Activated naive CD8-positive, alpha-beta T cell treated with anti-CD3 and anti-CD28 coated beads, Interleukin-2, amount 10 ng/mL, durations not matched to agents 7 days and 5 days (primary cell): ENCODE measurements at regions not wholly inside any gene's neighbourhood (a gene's known extent, or its start where the extent isn't known, plus 50 kb on each side); places are given as distances from the start of the nearest gene placed in this dataset.

Experiments
- ATAC-seq: fragments of 150-1000 bp; cut with Tn5 transposase; one replicate; pipeline ENCODE4 v1.10.0; 2021; ENCODE audit warnings: low read depth, moderate library complexity
- POLR2A ChIA-PET: fragments of 350-600 bp; sonication (Branson Sonifier 250); formaldehyde crosslinking; loops from one replicate; lab custom pipeline; 2021; ENCODE audit warnings: antibody characterized with exemption; lab: Charles Lee
- DNase-seq: peaks from one replicate; pipeline ENCODE4 v3.0.0; 2021
- H3K27ac Mint-ChIP-seq: one replicate; pipeline ENCODE4 v1.8.0; 2022; ENCODE audit warnings: mild to moderate bottlenecking, mixed read lengths
- H3K27me3 Mint-ChIP-seq: one replicate; pipeline ENCODE4 v1.8.0; 2022; ENCODE audit warnings: mild to moderate bottlenecking, moderate library complexity, mixed read lengths
- H3K36me3 Mint-ChIP-seq: one replicate; pipeline ENCODE4 v1.8.0; 2021; ENCODE audit warnings: mild to moderate bottlenecking, mixed read lengths
- H3K4me1 Mint-ChIP-seq: one replicate; pipeline ENCODE4 v1.8.0; 2021; ENCODE audit warnings: mixed read lengths
- H3K4me3 Mint-ChIP-seq: one replicate; pipeline ENCODE4 v1.8.0; 2022; ENCODE audit warnings: mild to moderate bottlenecking, moderate library complexity, mixed read lengths
- H3K9me3 Mint-ChIP-seq: one replicate; pipeline ENCODE4 v1.8.0; 2021; ENCODE audit warnings: mixed read lengths

GRCh38 chr1:98400446-98400845 is 261.1 kb upstream of the SNX7 start:
- H3K4me3 Mint-ChIP-seq, result no peak overlapping the region
- H3K27ac Mint-ChIP-seq, result no peak overlapping the region
- peaks cover 4% of the 10 kb centered on the region for H3K27me3 Mint-ChIP-seq
- no peak for ATAC-seq
- H3K9me3 Mint-ChIP-seq, result no peaks in the 10 kb centered on the region
- no peaks in the 10 kb centered on the region for H3K36me3 Mint-ChIP-seq
- H3K4me1 Mint-ChIP-seq, result peaks cover 19% of the 10 kb centered on the region
- POLR2A ChIA-PET, result no interaction called here
- no peak for DNase-seq

GRCh38 chr1:98399218-98399617 is 262.3 kb upstream of the SNX7 start:
- no peak for DNase-seq
- Mint-ChIP-seq H3K27ac (no peak overlapping the region), H3K4me1 (peaks cover 17% of the 10 kb centered on the region), H3K4me3 (no peak overlapping the region), H3K36me3 (no peaks in the 10 kb centered on the region), H3K27me3 (peaks cover 4% of the 10 kb centered on the region), H3K9me3 (no peaks in the 10 kb centered on the region)
- POLR2A ChIA-PET, result no interaction called here
- ATAC-seq, result no peak

GRCh38 chr1:98398649-98399048 is 262.9 kb upstream of the SNX7 start:
- ATAC-seq (no peak), DNase-seq (no peak)
- peak overlapping the region; percentile 21 for H3K4me3 Mint-ChIP-seq
- peaks cover 4% of the 10 kb centered on the region for H3K27me3 Mint-ChIP-seq
- POLR2A ChIA-PET, result no interaction called here
- no peaks in the 10 kb centered on the region for H3K36me3 Mint-ChIP-seq
- no peaks in the 10 kb centered on the region for H3K9me3 Mint-ChIP-seq
- H3K4me1 Mint-ChIP-seq, result peaks cover 13% of the 10 kb centered on the region
- H3K27ac Mint-ChIP-seq, result no peak overlapping the region

- ATAC-seq (no peak), DNase-seq (no peak)
- H3K9me3 Mint-ChIP-seq, result no peaks in the 10 kb centered on the region
- H3K36me3 Mint-ChIP-seq, result no peaks in the 10 kb centered on the region
- H3K27me3 Mint-ChIP-seq, result peaks cover 4% of the 10 kb centered on the region
- no peak overlapping the region for H3K4me3 Mint-ChIP-seq
- H3K27ac Mint-ChIP-seq, result no peak overlapping the region
- POLR2A ChIA-PET, result no interaction called here
- peaks cover 11% of the 10 kb centered on the region for H3K4me1 Mint-ChIP-seq
Measured at GRCh38 chr1:98398092-98398491, 263.4 kb upstream of the SNX7 start.

GRCh38 chr1:98393719-98394118 is 267.8 kb upstream of the SNX7 start:
- Mint-ChIP-seq H3K9me3 (no peaks in the 10 kb centered on the region), H3K4me1 (peaks cover 7% of the 10 kb centered on the region), H3K4me3 (no peak overlapping the region), H3K36me3 (peaks cover 2% of the 10 kb centered on the region), H3K27me3 (peaks cover 3% of the 10 kb centered on the region), H3K27ac (no peak overlapping the region)
- ATAC-seq (no peak), DNase-seq (no peak)
- POLR2A ChIA-PET, result no interaction called here

GRCh38 chr1:98391175-98391574 is 270.3 kb upstream of the SNX7 start:
- Mint-ChIP-seq H3K36me3 (peaks cover 5% of the 10 kb centered on the region), H3K9me3 (no peaks in the 10 kb centered on the region), H3K27me3 (peaks cover 3% of the 10 kb centered on the region), H3K27ac (no peak overlapping the region), H3K4me1 (peaks cover 14% of the 10 kb centered on the region), H3K4me3 (no peak overlapping the region)
- no peak for ATAC-seq
- no peak for DNase-seq
- POLR2A ChIA-PET, result no interaction called here

- H3K27me3 Mint-ChIP-seq, result peaks cover 3% of the 10 kb centered on the region
- peaks cover 14% of the 10 kb centered on the region for H3K4me1 Mint-ChIP-seq
- no peak for ATAC-seq
- H3K36me3 Mint-ChIP-seq, result peaks cover 5% of the 10 kb centered on the region
- H3K27ac Mint-ChIP-seq, result no peak overlapping the region
- H3K4me3 Mint-ChIP-seq, result no peak overlapping the region
- no peak for DNase-seq
- POLR2A ChIA-PET, result no interaction called here
- no peaks in the 10 kb centered on the region for H3K9me3 Mint-ChIP-seq
Measured at GRCh38 chr1:98389809-98390208, 271.7 kb upstream of the SNX7 start.

GRCh38 chr1:98388441-98388840 is 273.1 kb upstream of the SNX7 start:
- H3K4me1 Mint-ChIP-seq, result peaks cover 14% of the 10 kb centered on the region
- POLR2A ChIA-PET, result no interaction called here
- peaks cover 11% of the 10 kb centered on the region for H3K27me3 Mint-ChIP-seq
- peak overlapping the region; percentile 70 for H3K4me3 Mint-ChIP-seq
- peak overlapping the region; percentile 44 for H3K27ac Mint-ChIP-seq
- H3K9me3 Mint-ChIP-seq, result no peaks in the 10 kb centered on the region
- H3K36me3 Mint-ChIP-seq, result peaks cover 5% of the 10 kb centered on the region
- DNase-seq (no peak), ATAC-seq (peak; percentile 98)

GRCh38 chr1:98387701-98388100 is 273.8 kb upstream of the SNX7 start:
- peak overlapping the region; percentile 70 for H3K4me3 Mint-ChIP-seq
- ATAC-seq (no peak), DNase-seq (no peak)

GRCh38 chr1:98386675-98387440 is 274.7 kb upstream of the SNX7 start:
- peaks cover 14% of the 10 kb centered on the region for H3K4me1 Mint-ChIP-seq
- peaks cover 5% of the 10 kb centered on the region for H3K36me3 Mint-ChIP-seq
- peak overlapping the region; percentile 42 for H3K27ac Mint-ChIP-seq
- no peak overlapping the region for H3K4me3 Mint-ChIP-seq
- POLR2A ChIA-PET, result no interaction called here
- no peaks in the 10 kb centered on the region for H3K9me3 Mint-ChIP-seq
- no peak for DNase-seq
- no peak for ATAC-seq
- peaks cover 20% of the 10 kb centered on the region for H3K27me3 Mint-ChIP-seq

More at GRCh38 chr1:98387701-98388100, 273.8 kb upstream of the SNX7 start:
- H3K27ac Mint-ChIP-seq, result peak overlapping the region; percentile 44
- POLR2A ChIA-PET, result no interaction called here
- peaks cover 14% of the 10 kb centered on the region for H3K27me3 Mint-ChIP-seq
- H3K4me1 Mint-ChIP-seq, result peaks cover 14% of the 10 kb centered on the region
- H3K9me3 Mint-ChIP-seq, result no peaks in the 10 kb centered on the region
- peaks cover 5% of the 10 kb centered on the region for H3K36me3 Mint-ChIP-seq

GRCh38 chr1:98385652-98386051 is 275.9 kb upstream of the SNX7 start:
- Mint-ChIP-seq H3K4me3 (no peak overlapping the region), H3K27ac (no peak overlapping the region), H3K36me3 (peaks cover 5% of the 10 kb centered on the region), H3K4me1 (peaks cover 14% of the 10 kb centered on the region), H3K9me3 (no peaks in the 10 kb centered on the region), H3K27me3 (peaks cover 22% of the 10 kb centered on the region)
- DNase-seq (no peak), ATAC-seq (no peak)
- POLR2A ChIA-PET, result no interaction called here

GRCh38 chr1:98384461-98385141 is 276.9 kb upstream of the SNX7 start:
- Mint-ChIP-seq H3K27me3 (peaks cover 19% of the 10 kb centered on the region), H3K4me3 (no peak overlapping the region), H3K27ac (no peak overlapping the region), H3K36me3 (peaks cover 5% of the 10 kb centered on the region), H3K4me1 (peaks cover 14% of the 10 kb centered on the region), H3K9me3 (no peaks in the 10 kb centered on the region)
- DNase-seq, result no peak
- POLR2A ChIA-PET, result no interaction called here
- ATAC-seq, result no peak

- Mint-ChIP-seq H3K27me3 (peaks cover 20% of the 10 kb centered on the region), H3K4me1 (peaks cover 8% of the 10 kb centered on the region), H3K36me3 (peaks cover 3% of the 10 kb centered on the region), H3K9me3 (no peaks in the 10 kb centered on the region), H3K4me3 (no peak overlapping the region), H3K27ac (no peak overlapping the region)
- DNase-seq (no peak), ATAC-seq (no peak)
- POLR2A ChIA-PET, result no interaction called here
Measured at GRCh38 chr1:98382986-98383740, 278.4 kb upstream of the SNX7 start.
